NCI-H2107 treated with DMSO at 0.1 percent for 48 hours (cell line): ENCODE measurements at regions not wholly inside any gene's neighbourhood (a gene's known extent, or its start where the extent isn't known, plus 50 kb on each side); places are given as distances from the start of the nearest gene placed in this dataset.

Source experiments
- DNase-seq: peaks from one replicate; lab custom pipeline; 2025; ENCODE audit not compliant: unreplicated experiment; lab: John Stamatoyannopoulos, UW

GRCh38 chr18:78396077-78396476, 583.5 kb upstream of the SALL3 start:
- DNase-seq: no peak

- DNase-seq: no peak
Observed at GRCh38 chr18:78396756-78397155, 582.9 kb upstream of the SALL3 start.

- DNase-seq: no peak
Observed at GRCh38 chr18:78399992-78400503, 579.6 kb upstream of the SALL3 start.

- DNase-seq: no peak
Observed at GRCh38 chr18:78402440-78402839, 577.2 kb upstream of the SALL3 start.

GRCh38 chr18:78402966-78403365, 576.7 kb upstream of the SALL3 start:
- no peak for DNase-seq

DNA sequence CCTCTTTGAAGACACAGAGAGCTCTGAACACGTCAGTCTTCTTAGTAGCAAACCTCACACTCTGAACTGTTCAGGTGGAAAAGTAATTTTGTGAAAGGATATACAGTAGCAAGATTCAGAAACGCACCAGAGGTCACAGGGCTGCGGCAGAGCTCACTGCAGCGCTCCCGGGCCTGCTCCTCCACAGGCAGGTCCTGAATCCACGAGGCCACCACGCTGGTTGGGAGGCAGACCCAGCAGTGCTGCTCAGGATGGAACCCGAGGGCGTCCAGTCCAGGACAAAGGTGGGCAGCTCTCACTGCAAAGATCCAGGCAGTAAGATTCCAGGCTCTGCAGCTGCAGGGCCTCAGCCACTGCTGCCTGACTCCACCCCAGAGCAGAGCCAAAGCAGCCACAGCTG, 576.2 kb upstream of the SALL3 start:
- DNase-seq: no peak

GRCh38 chr18:78405763-78406162, 573.9 kb upstream of the SALL3 start:
- no peak for DNase-seq

DNA sequence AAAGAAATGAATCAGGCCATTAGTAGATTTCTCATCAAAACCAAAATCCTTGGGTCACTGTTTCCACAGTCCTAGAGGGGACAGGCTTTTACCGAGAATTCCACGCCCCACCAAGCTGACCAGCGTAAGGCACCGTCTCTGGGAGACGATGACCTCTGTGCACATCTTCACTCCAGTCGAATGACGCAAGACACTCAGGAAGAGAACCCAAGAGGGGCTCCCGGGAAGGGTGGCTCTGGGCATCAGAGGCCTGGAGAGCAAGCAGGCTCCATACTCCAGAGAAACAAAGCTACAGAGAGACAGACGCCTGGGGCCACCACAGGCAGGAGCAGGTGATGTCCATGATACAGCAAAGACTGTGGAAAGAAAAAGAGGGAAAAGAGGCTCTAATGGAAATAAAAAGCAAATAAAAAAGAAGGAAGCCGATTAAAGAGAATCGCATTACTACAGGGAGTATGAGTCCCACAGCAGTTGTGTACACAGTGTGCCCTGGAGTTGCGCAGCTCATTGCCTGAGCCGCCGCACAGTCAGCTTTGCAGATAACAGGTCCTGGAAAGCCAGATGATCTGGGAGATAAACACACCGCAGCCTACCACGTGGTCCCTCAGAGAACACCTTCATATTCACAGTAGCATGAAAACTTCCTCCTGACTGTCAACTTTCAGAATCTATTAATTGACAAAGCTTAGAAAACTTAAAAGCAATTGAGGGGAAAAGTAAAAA, 572.7 kb upstream of the SALL3 start:
- peak; percentile 60 for DNase-seq

GRCh38 chr18:78407466-78407844, 572.2 kb upstream of the SALL3 start:
- peak; percentile 55 for DNase-seq

DNA sequence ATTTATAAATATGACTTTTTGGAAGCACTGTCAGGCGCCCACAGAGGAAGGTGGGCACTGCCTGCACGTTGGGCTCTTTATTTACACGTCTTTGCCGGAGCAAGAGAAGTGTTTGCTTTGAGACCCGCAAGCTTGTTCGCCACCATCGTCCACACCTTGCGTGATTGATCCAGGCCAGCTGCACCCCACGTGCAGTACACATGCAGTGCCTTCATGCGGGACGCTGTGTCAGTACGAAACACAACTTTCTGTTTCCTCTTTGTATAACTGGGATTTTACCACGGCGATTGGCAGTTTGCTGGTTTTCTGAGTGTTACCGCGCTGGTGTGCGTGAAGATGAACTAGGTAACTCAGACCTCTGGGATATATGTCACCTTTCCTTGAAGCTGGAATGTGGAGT, 571.0 kb upstream of the SALL3 start:
- no peak for DNase-seq

DNA sequence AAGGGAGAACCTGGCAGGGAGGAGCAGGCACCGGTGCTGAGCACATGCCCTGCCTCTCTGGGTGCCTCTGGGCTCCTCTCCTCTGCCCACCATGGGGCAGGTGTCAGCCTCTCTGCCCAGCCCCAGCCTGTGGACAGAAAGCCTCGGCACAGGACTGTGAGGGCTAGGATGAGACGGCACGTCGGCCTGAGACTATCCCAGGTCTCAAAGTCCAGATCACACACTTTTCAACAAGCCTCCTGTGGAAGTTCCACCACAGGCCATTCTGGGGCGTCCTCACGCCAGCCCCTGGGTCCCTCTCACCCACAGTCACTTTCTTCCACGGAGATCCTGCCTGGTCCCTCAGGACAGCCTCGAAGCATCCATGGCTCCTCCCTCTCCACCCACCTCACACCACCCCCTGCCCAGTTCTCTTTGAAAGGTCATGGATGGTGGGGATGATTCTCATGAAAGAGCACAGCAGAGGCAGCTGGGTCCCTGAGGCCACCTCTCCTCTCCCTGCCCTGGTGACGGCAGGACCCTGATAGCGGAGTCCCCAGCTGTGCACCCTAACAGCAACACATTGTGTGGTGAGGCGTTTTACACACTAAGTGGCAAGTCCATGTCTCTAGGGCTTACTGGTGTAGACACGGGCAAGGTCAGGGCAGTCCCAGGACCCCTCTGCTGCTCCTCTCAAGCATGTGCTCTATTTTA, 569.4 kb upstream of the SALL3 start:
- DNase-seq: no peak

DNA sequence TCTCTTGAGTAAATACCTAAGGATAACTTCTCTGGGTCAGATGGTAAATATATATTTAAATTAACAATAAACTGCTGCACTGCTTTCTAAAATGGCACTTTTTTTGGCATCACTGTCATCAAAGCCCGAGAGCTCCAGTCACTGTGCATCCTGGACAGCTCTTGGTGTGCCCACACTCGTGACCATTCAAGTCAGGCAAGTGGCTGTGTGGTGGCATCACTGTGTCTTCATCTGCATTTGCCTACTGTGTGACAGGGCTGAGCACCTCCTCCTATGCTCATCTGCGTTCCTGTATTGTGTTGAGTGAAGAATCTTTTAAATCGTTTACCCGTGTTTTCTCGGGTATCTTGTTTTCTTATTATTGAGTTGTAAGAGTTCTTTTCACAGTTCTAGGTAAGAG, 568.1 kb upstream of the SALL3 start:
- DNase-seq: no peak

- DNase-seq: no peak
Observed at GRCh38 chr18:78414302-78414701, 565.3 kb upstream of the SALL3 start.

GRCh38 chr18:78416853-78417252, 562.8 kb upstream of the SALL3 start:
- no peak for DNase-seq

DNA sequence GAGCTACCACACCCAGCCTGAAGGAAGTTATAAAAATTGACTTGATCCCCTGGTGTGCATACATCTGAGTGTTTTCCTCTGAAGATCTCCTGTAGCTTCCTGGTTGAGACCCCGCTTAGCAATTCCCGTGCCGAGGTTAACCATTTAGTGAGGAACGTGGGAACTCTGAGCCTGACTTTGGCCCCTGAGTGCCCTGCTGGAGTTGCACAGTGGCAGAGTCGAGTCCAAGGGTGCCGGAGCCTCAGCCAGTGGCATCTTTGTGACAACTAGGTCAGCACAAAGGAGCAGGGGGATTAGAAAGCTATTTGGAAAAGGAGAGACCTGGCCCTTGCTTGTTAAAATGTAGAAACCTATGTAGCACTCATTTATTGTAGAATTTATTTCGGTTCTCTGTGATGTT, 561.2 kb upstream of the SALL3 start:
- DNase-seq: no peak

DNA sequence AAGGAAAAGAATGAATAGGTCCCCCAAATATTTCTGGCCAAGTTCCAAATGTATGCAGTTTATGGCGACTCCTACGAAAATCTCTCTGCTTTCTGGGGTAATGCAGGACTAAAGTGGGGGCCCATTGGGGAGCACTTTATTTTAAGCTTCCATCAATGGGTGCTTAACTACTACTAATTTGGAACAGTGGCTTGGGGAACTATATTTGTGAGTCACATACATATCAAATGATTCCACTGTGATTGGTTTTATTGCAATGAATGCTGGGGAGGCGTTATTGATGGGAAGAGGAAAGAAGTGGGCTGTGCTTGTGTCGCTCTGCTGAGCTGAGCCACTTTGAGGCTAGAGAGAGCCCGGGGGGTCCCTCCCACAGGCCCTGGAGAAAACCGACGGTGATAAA, 560.4 kb upstream of the SALL3 start:
- DNase-seq: no peak

GRCh38 chr18:78420116-78420515, 559.5 kb upstream of the SALL3 start:
- DNase-seq: no peak

GRCh38 chr18:78421392-78421791, 558.2 kb upstream of the SALL3 start:
- DNase-seq: no peak

GRCh38 chr18:78422336-78422735, 557.3 kb upstream of the SALL3 start:
- DNase-seq: no peak

DNA sequence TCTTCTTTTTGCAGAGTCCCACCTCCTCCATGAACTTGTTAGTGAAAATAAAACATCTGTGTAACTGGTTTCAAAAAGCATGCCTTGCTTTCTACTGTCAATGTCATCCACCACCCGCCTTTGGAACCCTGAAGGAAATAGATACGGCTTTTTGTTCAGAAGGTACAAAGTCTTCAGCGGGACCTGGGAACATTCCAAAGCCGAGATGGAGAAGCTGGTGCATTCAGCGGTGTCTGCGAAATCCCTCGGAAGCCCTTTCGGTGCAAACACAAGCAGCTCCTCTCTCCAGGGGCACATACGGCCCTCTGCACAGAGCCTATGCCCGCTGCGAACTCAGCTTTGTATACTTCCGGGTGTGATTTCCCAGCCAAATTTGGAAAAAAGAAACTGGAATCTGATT, 555.8 kb upstream of the SALL3 start:
- no peak for DNase-seq

GRCh38 chr18:78424403-78425018, 555.1 kb upstream of the SALL3 start:
- no peak for DNase-seq

DNA sequence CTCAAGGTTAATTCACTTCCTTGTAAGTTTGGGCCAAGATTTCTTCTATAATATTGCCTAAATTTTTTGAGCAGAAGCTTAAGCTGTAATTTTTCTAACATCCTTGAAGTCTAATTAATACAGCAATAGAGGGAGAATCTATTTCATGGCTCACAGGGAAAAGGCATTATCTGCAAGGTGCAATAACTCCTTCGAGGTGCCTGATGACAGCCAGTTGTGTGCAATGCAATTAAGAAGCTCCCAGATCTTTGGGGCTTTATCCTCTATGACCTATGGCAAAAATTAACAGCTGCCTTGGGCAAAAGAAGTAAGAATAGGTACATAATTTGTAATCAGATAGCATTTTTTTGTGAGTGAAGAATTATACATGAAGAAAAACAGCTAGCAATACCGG, 554.6 kb upstream of the SALL3 start:
- no peak for DNase-seq
